NCI-H1417 (cell line): ENCODE measurements at regions not wholly inside any gene's neighbourhood (a gene's known extent, or its start where the extent isn't known, plus 50 kb on each side); places are given as distances from the start of the nearest gene placed in this dataset.
"Not testable (repeated sequence)": the region's sequence is repeated elsewhere in the genome, so short reads cannot be mapped to it uniquely, and the experiment has no call there.

ENCODE experiments used
- DNase-seq, 3 experiments: peaks; one replicate each; lab custom pipeline; 2025; lab: John Stamatoyannopoulos, UW

- no peak for DNase-seq
Observed at GRCh38 chr10:123378302-123378701, 224.1 kb downstream of the BUB3 start.

- DNase-seq: no peak
Observed at GRCh38 chr10:123379156-123379555, 225.0 kb downstream of the BUB3 start.

DNA sequence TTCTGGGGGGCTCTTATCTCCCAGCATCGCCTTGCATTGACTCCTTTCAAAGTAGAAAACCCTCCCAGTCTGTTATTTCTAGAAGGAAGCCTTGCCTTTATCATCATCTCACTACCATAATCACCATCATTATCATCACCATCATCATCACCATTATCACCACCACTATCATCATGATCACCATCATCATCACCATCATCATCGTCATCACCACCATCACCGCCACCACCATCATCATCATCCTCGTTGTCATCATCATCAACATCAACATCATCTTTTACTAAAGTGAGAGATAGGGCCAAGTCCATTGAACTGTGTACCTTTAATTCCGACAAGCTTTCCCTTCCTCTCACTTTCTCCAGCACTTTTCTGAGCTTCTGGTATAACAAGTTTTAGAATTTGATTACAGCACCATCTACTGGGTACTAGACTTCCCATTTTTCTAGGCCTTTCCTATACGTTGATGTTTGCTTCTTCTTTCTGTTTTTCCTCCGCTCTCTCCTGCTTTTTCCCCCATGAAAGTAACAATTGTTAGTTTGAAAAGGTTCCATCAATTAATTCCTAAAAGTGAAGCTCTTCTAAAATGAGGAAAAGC is 226.4 kb downstream of the BUB3 start:
- peak in 1 of 3 experiments; percentile 57 for DNase-seq

- DNase-seq: no peak
Observed at GRCh38 chr10:123381224-123381623, 227.0 kb downstream of the BUB3 start.

GRCh38 chr10:123382491-123382890 is 228.3 kb downstream of the BUB3 start:
- DNase-seq: no peak

- no peak for DNase-seq
Observed at GRCh38 chr10:123385508-123386080, 231.4 kb downstream of the BUB3 start.

DNA sequence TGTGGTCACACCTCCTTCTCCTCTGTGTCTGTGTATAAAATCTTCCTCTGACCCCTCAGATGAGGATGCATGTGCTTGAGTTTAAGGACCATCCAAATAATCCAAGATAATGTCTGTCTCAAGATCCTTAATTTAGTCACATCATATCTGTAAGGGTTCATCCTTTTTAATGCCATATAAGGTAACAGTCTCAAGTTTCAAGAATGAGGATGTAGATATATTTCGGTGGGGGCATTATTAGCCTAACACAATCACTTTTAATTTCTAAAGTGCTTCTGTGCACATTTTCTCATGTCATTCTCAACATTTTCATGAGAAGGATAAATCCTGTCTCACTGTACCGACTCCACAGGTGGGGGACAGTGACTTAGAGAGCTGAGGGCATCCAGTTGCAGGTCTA is 235.3 kb downstream of the BUB3 start:
- DNase-seq: no peak

DNA sequence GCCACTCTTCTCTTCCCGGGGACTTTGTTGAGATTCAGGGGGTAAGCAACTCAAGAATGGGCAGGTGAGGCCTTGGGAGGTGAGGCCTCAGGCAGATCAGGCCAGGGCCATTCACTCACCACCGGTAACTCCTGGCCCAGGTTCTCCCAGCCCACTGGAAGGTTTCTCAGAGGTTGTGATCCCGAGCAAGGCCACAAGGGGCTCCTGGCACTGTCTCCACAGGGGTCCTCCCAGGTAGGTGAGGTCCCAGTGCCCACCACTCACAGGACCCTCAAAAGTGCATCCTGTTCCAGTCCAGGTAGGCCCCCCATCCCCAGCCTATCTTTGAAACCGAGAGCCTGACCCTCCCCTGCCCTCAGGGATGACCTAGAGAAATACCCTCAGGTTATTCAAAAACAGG is 236.1 kb downstream of the BUB3 start:
- no peak for DNase-seq

DNA sequence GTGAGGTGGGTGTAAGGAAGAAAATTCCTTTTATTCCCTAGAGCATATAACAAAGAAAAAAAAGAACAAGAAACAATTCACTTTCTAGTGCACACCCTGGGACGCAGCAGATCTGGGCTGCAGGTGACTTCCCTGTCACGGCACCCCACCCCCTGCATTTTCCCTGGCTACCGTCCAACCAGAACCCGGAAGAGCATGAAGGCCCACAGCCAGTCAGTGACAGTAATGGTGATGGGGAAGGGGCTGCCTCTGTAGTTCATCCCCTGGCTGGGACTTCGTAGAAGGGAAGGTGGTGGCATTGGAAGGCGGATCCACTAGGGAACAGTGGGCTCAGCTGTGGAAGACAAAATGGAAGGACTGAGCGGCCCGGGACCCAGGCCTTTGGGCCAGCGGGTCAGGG is 236.7 kb downstream of the BUB3 start:
- DNase-seq: no peak

DNA sequence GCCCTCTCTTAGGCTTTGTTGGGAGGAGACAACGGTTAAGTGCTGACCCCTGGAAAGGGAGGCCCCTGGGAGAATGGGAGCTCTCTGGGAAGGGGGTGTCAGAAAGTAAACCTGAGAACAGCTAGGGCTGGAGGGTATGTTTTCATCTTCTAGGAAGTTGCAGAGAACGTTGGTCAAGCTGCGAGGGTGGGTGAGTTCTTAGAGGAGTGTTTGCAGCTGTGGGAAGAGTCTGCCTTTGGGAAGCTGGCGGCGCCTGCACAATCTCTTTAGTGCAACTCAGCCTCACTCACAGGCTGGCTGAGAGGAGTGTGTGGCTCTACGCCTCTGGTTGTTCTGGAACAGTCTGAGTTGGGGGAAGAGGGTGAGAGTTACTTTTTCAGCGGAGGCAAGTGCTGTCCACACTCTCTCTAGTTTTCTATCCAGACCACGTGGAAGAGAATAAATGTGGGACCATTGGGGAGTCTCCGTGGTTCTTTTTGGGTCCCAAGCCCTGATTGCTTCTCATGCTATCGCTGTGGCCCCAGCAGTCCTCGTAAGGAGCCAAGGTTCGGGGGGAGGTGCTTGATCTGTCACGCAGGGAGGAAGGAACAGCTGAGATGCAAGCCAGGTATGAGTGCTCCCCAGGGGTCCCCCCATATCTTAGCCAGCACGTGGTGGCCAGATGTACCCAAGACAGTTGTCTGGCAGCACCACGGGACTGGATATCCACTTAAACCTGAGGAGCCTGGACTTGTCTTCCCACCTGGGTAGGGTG is 237.2 kb downstream of the BUB3 start:
- no peak for DNase-seq

DNA sequence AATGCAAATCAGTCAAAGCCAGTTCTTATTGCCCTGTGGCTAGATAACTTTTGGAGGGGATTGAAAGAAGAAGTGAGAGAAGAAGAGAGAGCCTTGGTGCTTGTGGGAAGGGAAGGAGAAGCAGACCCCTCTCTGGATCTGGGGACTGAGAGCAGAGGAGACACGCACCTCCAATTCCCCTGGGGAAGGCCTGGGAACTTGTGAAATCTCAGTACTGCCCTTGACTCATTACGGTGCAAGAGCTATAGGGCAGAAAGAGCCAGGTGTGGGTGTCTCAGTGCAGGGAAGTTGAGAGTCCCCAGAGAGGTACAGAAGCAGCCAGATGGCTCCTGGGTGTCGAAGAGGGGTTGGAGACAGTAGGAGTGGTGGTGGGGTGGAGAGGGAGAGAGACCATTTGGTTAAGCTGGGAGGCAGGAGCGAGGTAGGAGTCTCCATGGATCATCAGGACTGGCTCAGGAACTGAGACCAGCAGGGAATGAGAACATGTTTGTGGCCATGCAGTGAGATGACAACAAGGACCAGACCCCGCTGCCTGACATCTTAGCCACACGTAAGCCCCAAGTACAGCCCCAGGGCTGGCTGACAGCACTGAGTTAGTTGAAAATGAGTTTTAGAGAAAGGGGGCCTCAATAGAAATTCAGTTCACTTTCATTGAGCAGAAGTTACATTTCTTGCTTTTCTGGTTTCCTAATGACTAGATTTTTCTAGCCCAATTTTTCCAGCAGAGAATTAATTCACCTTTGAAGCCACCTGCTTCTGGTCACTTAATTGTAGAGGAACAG is 238.2 kb downstream of the BUB3 start:
- no peak for DNase-seq

DNA sequence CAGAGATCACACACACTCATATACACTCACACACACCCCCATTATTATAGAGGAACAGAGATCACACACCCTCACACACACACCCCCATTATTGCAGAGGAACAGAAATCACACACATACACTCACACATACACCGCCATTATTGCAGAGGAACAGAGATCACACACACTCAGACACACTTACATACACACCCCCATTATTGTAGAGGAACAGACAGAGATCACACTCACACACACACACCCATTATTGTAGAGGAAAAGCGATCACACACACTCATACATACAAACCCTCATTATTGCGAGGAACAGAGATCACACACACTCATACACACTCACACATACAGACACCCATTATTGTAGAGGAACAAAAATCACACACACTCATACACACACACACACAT is 239.0 kb downstream of the BUB3 start:
- DNase-seq: no peak

- no peak for DNase-seq
Observed at GRCh38 chr10:123394382-123394781, 240.2 kb downstream of the BUB3 start.

DNA sequence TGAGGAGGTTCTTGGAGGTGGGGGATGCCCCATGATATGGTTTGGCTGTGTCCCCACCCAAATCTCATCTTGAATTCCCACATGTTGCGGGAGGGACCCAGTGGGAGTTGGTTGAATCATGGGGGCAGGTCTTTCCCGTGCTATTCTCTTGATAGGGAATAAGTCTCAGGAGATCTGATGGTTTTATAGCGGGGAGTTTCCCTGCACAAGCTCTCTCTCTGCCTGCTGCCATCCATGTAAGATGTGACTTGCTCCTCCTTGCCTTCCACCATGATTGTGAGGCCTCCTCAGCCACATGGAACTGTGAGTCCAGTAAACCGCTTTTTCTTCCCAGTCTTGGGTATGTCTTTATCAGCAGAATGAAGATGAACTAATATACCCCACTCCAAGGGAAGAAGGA is 241.0 kb downstream of the BUB3 start:
- not testable (repeated sequence) for DNase-seq

GRCh38 chr10:123395906-123396305 is 241.7 kb downstream of the BUB3 start:
- DNase-seq: no peak

DNA sequence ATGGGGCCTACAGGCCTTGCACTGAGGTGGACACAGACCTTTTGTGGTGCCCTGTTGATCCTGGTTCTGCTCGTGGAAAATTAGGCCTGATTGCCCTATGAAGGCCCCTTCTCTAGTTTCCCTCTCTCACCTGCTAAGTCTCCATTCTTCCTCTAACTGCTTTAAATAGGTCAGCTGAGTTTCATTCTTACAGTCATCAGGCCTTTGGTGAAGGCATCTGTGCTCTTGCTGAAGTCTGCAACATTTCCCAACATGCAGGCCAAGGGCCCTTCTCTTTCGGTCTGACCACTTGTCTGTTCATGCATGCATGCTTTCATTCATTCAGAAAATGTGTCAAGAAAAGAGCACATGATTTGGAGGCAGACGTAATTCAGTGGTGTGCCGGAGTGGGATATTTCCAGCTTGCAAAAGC is 244.0 kb downstream of the BUB3 start:
- peak in 1 of 3 experiments; percentile 35 for DNase-seq

GRCh38 chr10:123398756-123399155 is 244.6 kb downstream of the BUB3 start:
- no peak for DNase-seq

GRCh38 chr10:123399276-123399839 is 245.2 kb downstream of the BUB3 start:
- DNase-seq: no peak

DNA sequence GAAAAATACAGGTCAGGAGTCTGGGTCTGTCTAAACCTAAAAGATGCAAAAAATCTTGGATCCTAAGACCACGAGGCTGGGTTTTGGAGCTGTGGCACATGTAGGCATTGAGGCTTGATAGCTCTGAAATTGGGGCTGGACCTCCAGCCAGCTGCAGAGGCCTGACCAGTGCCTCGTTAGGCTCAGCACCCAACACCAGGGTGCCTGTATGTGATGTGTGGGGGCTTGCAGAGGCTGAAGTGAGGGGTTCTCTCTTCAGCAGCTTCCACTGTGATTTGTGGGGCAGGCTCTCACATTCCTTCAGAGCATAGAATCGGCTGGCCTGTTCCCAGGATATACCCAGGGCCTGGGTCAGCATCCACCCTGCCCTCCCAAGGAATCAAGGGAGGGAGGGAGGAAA is 247.8 kb downstream of the BUB3 start:
- DNase-seq: no peak

GRCh38 chr10:123402656-123403055 is 248.5 kb downstream of the BUB3 start:
- no peak for DNase-seq

DNA sequence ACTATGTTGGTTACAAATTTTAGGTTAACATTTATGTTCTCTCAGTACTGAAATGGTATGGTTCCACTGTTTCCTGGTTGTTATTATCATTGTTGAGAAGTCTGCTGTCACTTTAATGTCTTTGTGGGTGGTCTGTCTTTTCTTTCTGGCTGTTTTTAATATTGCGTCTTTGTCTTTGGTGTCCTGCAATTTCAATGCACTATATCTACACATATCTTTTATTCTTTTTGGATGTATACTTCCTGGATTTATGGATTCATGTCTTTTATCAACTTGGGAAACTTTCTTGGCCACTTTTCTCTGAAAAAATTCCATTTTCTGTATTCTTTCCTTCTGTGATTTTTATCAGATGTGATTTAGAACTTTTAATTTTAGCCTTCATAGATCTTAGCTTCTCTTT is 250.2 kb downstream of the BUB3 start:
- DNase-seq: no peak

DNA sequence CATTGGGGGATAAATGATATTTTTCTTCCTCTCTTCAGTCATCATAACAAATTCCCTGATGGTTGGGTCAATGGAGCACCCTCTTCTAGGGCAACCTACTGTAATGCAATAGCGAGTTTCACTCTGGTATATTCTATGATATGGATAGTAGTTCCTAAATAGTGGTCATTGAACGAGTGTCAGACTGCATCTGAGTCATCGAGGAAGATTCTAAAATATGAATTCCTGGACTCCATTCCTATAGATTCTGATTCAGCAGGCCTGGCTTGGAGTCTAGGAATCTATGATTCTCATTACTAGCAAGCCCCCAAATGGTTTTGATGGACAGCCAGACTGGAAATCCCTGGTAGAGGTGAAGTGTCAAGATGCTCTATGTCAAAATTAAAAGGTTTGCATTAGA is 254.5 kb downstream of the BUB3 start:
- no peak for DNase-seq
